ENCODE measurements at regions not wholly inside any gene's neighbourhood (a gene's known extent, or its start where the extent isn't known, plus 50 kb on each side); places are given as distances from the start of the nearest gene placed in this dataset.

GRCh38 chr4:54433686-54434085 lies 204.6 kb downstream of the PDGFRA start:
- Mint-ChIP-seq H3K4me3 (no peak overlapping the region), H3K27me3 (no peaks in the 10 kb centered on the region), H3K36me3 (no peaks in the 10 kb centered on the region), H3K9me3 (no peaks in the 10 kb centered on the region), H3K27ac (no peak overlapping the region), H3K4me1 (ENCODE audit: unreplicated experiment) (no peaks in the 10 kb centered on the region)
- DNase-seq (ENCODE audit: extremely low spot score, unreplicated experiment), result no peak
- peak; percentile 61 for TF ChIP-seq CTCF (conservative IDR thresholded peaks at IDR 0.05)

- TF ChIP-seq CTCF (conservative IDR thresholded peaks at IDR 0.05), result no peak
- H3K9me3 Mint-ChIP-seq, result no peaks in the 10 kb centered on the region
- H3K4me1 Mint-ChIP-seq (ENCODE audit: unreplicated experiment), result no peaks in the 10 kb centered on the region
- DNase-seq (ENCODE audit: extremely low spot score, unreplicated experiment), result no peak
- H3K27ac Mint-ChIP-seq, result no peak overlapping the region
- H3K36me3 Mint-ChIP-seq, result no peaks in the 10 kb centered on the region
- no peak overlapping the region for H3K4me3 Mint-ChIP-seq
- peaks cover 3% of the 10 kb centered on the region for H3K27me3 Mint-ChIP-seq
These were observed 210.7 kb downstream of the PDGFRA start for GRCh38 chr4:54439831-54440243.

GRCh38 chr4:54440394-54441136 lies 211.5 kb downstream of the PDGFRA start:
- Mint-ChIP-seq H3K9me3 (no peaks in the 10 kb centered on the region), H3K4me1 (ENCODE audit: unreplicated experiment) (no peaks in the 10 kb centered on the region), H3K4me3 (no peak overlapping the region), H3K27me3 (peaks cover 3% of the 10 kb centered on the region), H3K27ac (no peak overlapping the region), H3K36me3 (no peaks in the 10 kb centered on the region)
- TF ChIP-seq CTCF (conservative IDR thresholded peaks at IDR 0.05), result peak; percentile 80
- no peak for DNase-seq (ENCODE audit: extremely low spot score, unreplicated experiment)

GRCh38 chr4:54445866-54446265 lies 211.9 kb upstream of the KIT start:
- Mint-ChIP-seq H3K4me1 (ENCODE audit: unreplicated experiment) (no peaks in the 10 kb centered on the region), H3K9me3 (peaks cover 21% of the 10 kb centered on the region), H3K36me3 (no peaks in the 10 kb centered on the region), H3K4me3 (no peak overlapping the region), H3K27me3 (peaks cover 3% of the 10 kb centered on the region), H3K27ac (no peak overlapping the region)
- no peak for DNase-seq (ENCODE audit: extremely low spot score, unreplicated experiment)
- no peak for TF ChIP-seq CTCF (conservative IDR thresholded peaks at IDR 0.05)

GRCh38 chr4:54446581-54446980 lies 211.2 kb upstream of the KIT start:
- Mint-ChIP-seq H3K4me3 (no peak overlapping the region), H3K9me3 (peaks cover 21% of the 10 kb centered on the region), H3K36me3 (no peaks in the 10 kb centered on the region), H3K4me1 (ENCODE audit: unreplicated experiment) (no peaks in the 10 kb centered on the region), H3K27me3 (peaks cover 3% of the 10 kb centered on the region), H3K27ac (no peak overlapping the region)
- DNase-seq (ENCODE audit: extremely low spot score, unreplicated experiment), result no peak
- TF ChIP-seq CTCF (conservative IDR thresholded peaks at IDR 0.05), result no peak

Measured in type B pancreatic cell (in vitro differentiated cells).